NCI-H82 treated with DMSO at 0.1 percent for 48 hours (cell line): ENCODE measurements at regions not wholly inside any gene's neighbourhood (a gene's known extent, or its start where the extent isn't known, plus 50 kb on each side); places are given as distances from the start of the nearest gene placed in this dataset.

Source experiments
- DNase-seq: peaks from one replicate; lab custom pipeline; 2025; ENCODE audit not compliant: unreplicated experiment; lab: John Stamatoyannopoulos, UW

GRCh38 chr9:84125046-84125445, 144.4 kb downstream of the RMI1 start:
- no peak for DNase-seq

- no peak for DNase-seq
These were observed 148.9 kb downstream of the RMI1 start for GRCh38 chr9:84129529-84129928.

GRCh38 chr9:84136119-84136868, 155.7 kb downstream of the RMI1 start:
- no peak for DNase-seq

GRCh38 chr9:84137968-84138367, 157.4 kb downstream of the RMI1 start:
- DNase-seq, result no peak

- no peak for DNase-seq
These were observed 157.9 kb downstream of the RMI1 start for GRCh38 chr9:84138541-84138940.

- DNase-seq, result no peak
These were observed 158.9 kb downstream of the RMI1 start for GRCh38 chr9:84139296-84140070.

- DNase-seq, result no peak
These were observed 160.0 kb downstream of the RMI1 start for GRCh38 chr9:84140535-84141101.

- DNase-seq, result no peak
These were observed 161.3 kb downstream of the RMI1 start for GRCh38 chr9:84141741-84142370.

GRCh38 chr9:84145031-84145430, 164.4 kb downstream of the RMI1 start:
- DNase-seq, result no peak

- no peak for DNase-seq
These were observed 165.2 kb downstream of the RMI1 start for GRCh38 chr9:84145780-84146179.

GRCh38 chr9:84146893-84147710, 166.5 kb downstream of the RMI1 start:
- DNase-seq, result no peak

GRCh38 chr9:84151236-84151635, 170.6 kb downstream of the RMI1 start:
- DNase-seq, result no peak

GRCh38 chr9:84151640-84152039, 171.0 kb downstream of the RMI1 start:
- DNase-seq, result no peak

GRCh38 chr9:84152204-84152603, 171.6 kb downstream of the RMI1 start:
- DNase-seq, result no peak

- no peak for DNase-seq
These were observed 173.3 kb downstream of the RMI1 start for GRCh38 chr9:84153885-84154284.

- DNase-seq, result no peak
These were observed 173.7 kb downstream of the RMI1 start for GRCh38 chr9:84154320-84154719.

GRCh38 chr9:84163052-84163650, 177.4 kb downstream of the SLC28A3 start:
- no peak for DNase-seq

GRCh38 chr9:84166891-84167290, 173.7 kb downstream of the SLC28A3 start:
- DNase-seq, result no peak

GRCh38 chr9:84169240-84169639, 171.3 kb downstream of the SLC28A3 start:
- no peak for DNase-seq

- peak; percentile 61 for DNase-seq
These were observed 169.9 kb downstream of the SLC28A3 start for GRCh38 chr9:84170521-84171141.
